ENCODE measurements at regions not wholly inside any gene's neighbourhood (a gene's known extent, or its start where the extent isn't known, plus 50 kb on each side); places are given as distances from the start of the nearest gene placed in this dataset.
"Not testable (repeated sequence)": the region's sequence is repeated elsewhere in the genome, so short reads cannot be mapped to it uniquely, and the experiment has no call there.

- no peak overlapping the region for H3K4me3 ChIP-seq (ENCODE audit: insufficient read depth, low read depth, low read length)
- WGBS, 2 experiments: no CpG with 5 or more reads among the region's 1 CpG
- H3K27ac ChIP-seq (ENCODE audit: insufficient read depth, low read depth, low read length, poor library complexity, severe bottlenecking): no peak overlapping the region
- H3K9me3 ChIP-seq (ENCODE audit: control insufficient read depth, low read length): no peaks in the 10 kb centered on the region
- H3K36me3 ChIP-seq (ENCODE audit: control insufficient read depth, insufficient read depth, low read length): no peaks in the 10 kb centered on the region
- H3K27me3 ChIP-seq (ENCODE audit: control insufficient read depth, insufficient read depth, low read length, poor library complexity, severe bottlenecking): no peaks in the 10 kb centered on the region
- no peaks in the 10 kb centered on the region for H3K4me1 ChIP-seq (ENCODE audit: control insufficient read depth, insufficient read depth, low read length)
These were observed 455.1 kb upstream of the HSF2 start for GRCh38 chr6:121944354-121944753.

- Histone ChIP-seq H3K36me3 (ENCODE audit: control insufficient read depth, insufficient read depth, low read length) (no peaks in the 10 kb centered on the region), H3K27ac (ENCODE audit: insufficient read depth, low read depth, low read length, poor library complexity, severe bottlenecking) (no peak overlapping the region), H3K27me3 (ENCODE audit: control insufficient read depth, insufficient read depth, low read length, poor library complexity, severe bottlenecking) (no peaks in the 10 kb centered on the region), H3K4me1 (ENCODE audit: control insufficient read depth, insufficient read depth, low read length) (no peaks in the 10 kb centered on the region), H3K9me3 (ENCODE audit: control insufficient read depth, low read length) (no peaks in the 10 kb centered on the region), H3K4me3 (ENCODE audit: insufficient read depth, low read depth, low read length) (no peak overlapping the region)
- WGBS, 2 experiments: 89 to 92% methylated on average over 4 of the region's 4 CpGs
These were observed 448.3 kb upstream of the HSF2 start for GRCh38 chr6:121951123-121951522.

DNA sequence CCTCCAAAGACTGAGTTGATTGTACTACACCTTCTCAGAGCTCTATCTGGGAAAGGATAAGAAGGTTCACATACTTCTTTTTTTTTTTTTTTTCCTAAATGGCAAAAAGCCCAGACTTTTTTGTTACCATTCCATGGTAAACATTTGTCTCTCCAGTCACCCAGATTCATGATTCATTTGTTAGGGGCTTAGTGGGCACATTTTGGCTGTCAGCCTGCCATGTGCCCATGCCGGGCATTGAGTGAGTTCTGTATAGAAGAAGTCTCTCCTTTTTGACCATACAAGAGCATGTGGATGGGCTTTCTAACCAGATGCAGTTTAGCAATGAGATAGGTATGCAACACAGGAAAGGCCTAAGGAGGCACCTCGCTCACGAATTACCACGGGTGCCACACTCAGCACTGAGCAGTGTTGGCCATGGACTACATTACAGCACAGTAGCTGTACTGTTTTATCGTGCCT, 447.5 kb upstream of the HSF2 start:
- Histone ChIP-seq H3K27me3 (ENCODE audit: control insufficient read depth, insufficient read depth, low read length, poor library complexity, severe bottlenecking) (no peaks in the 10 kb centered on the region), H3K9me3 (ENCODE audit: control insufficient read depth, low read length) (no peaks in the 10 kb centered on the region), H3K27ac (ENCODE audit: insufficient read depth, low read depth, low read length, poor library complexity, severe bottlenecking) (no peak overlapping the region), H3K4me1 (ENCODE audit: control insufficient read depth, insufficient read depth, low read length) (no peaks in the 10 kb centered on the region), H3K36me3 (ENCODE audit: control insufficient read depth, insufficient read depth, low read length) (no peaks in the 10 kb centered on the region), H3K4me3 (ENCODE audit: insufficient read depth, low read depth, low read length) (no peak overlapping the region)
- whole genome bisulfite sequencing, 2 experiments: 95 to 98% methylated on average over 5 of the region's 5 CpGs

DNA sequence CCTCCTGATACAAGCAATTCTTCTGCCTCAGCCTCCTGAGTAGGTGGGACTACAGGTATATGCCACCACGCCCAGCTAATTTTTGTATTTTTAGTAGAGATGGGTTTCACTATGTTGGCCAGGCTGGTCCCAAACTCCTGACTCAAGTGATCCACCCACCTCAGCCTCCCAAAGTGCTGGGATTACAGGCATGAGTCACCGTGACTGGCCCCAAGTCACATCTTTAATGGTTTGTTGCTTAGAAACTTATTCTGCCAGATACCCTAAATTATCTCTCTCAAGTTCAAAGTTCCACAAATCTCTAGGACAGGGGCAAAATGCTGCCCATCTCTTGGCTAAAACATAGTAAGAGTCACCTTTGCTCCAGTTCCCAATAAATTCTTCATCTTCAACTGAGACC, 444.1 kb upstream of the HSF2 start:
- not testable (repeated sequence) for H3K27ac ChIP-seq (ENCODE audit: insufficient read depth, low read depth, low read length, poor library complexity, severe bottlenecking); H3K27me3 ChIP-seq (ENCODE audit: control insufficient read depth, insufficient read depth, low read length, poor library complexity, severe bottlenecking); H3K36me3 ChIP-seq (ENCODE audit: control insufficient read depth, insufficient read depth, low read length); H3K4me3 ChIP-seq (ENCODE audit: insufficient read depth, low read depth, low read length); H3K4me1 ChIP-seq (ENCODE audit: control insufficient read depth, insufficient read depth, low read length); H3K9me3 ChIP-seq (ENCODE audit: control insufficient read depth, low read length)
- 83 to 100% methylated on average over 1 to 2 of the region's 2 CpGs for WGBS, 2 experiments

GRCh38 chr6:121956782-121957181, 442.7 kb upstream of the HSF2 start:
- 93 to 97% methylated on average over 2 of the region's 2 CpGs for WGBS, 2 experiments
- no peaks in the 10 kb centered on the region for H3K4me1 ChIP-seq (ENCODE audit: control insufficient read depth, insufficient read depth, low read length)
- no peak overlapping the region for H3K4me3 ChIP-seq (ENCODE audit: insufficient read depth, low read depth, low read length)
- H3K27me3 ChIP-seq (ENCODE audit: control insufficient read depth, insufficient read depth, low read length, poor library complexity, severe bottlenecking): no peaks in the 10 kb centered on the region
- no peaks in the 10 kb centered on the region for H3K36me3 ChIP-seq (ENCODE audit: control insufficient read depth, insufficient read depth, low read length)
- no peaks in the 10 kb centered on the region for H3K9me3 ChIP-seq (ENCODE audit: control insufficient read depth, low read length)
- no peak overlapping the region for H3K27ac ChIP-seq (ENCODE audit: insufficient read depth, low read depth, low read length, poor library complexity, severe bottlenecking)

GRCh38 chr6:121959501-121959900, 440.0 kb upstream of the HSF2 start:
- no peak overlapping the region for H3K4me3 ChIP-seq (ENCODE audit: insufficient read depth, low read depth, low read length)
- no peak overlapping the region for H3K27ac ChIP-seq (ENCODE audit: insufficient read depth, low read depth, low read length, poor library complexity, severe bottlenecking)
- no peaks in the 10 kb centered on the region for H3K9me3 ChIP-seq (ENCODE audit: control insufficient read depth, low read length)
- no peaks in the 10 kb centered on the region for H3K27me3 ChIP-seq (ENCODE audit: control insufficient read depth, insufficient read depth, low read length, poor library complexity, severe bottlenecking)
- no peaks in the 10 kb centered on the region for H3K36me3 ChIP-seq (ENCODE audit: control insufficient read depth, insufficient read depth, low read length)
- no peaks in the 10 kb centered on the region for H3K4me1 ChIP-seq (ENCODE audit: control insufficient read depth, insufficient read depth, low read length)
- WGBS, 2 experiments: 85 to 96% methylated on average over 5 of the region's 5 CpGs

GRCh38 chr6:121961619-121962125, 437.8 kb upstream of the HSF2 start:
- no peaks in the 10 kb centered on the region for H3K9me3 ChIP-seq (ENCODE audit: control insufficient read depth, low read length)
- H3K4me1 ChIP-seq (ENCODE audit: control insufficient read depth, insufficient read depth, low read length): no peaks in the 10 kb centered on the region
- H3K27me3 ChIP-seq (ENCODE audit: control insufficient read depth, insufficient read depth, low read length, poor library complexity, severe bottlenecking): no peaks in the 10 kb centered on the region
- H3K36me3 ChIP-seq (ENCODE audit: control insufficient read depth, insufficient read depth, low read length): no peaks in the 10 kb centered on the region
- H3K27ac ChIP-seq (ENCODE audit: insufficient read depth, low read depth, low read length, poor library complexity, severe bottlenecking): no peak overlapping the region
- H3K4me3 ChIP-seq (ENCODE audit: insufficient read depth, low read depth, low read length): no peak overlapping the region
- 89% methylated on average over 1 of the region's 1 CpG; no CpG with 5 or more reads in 1 of the 2 experiments for WGBS, 2 experiments

- Histone ChIP-seq H3K27me3 (ENCODE audit: control insufficient read depth, insufficient read depth, low read length, poor library complexity, severe bottlenecking) (no peaks in the 10 kb centered on the region), H3K27ac (ENCODE audit: insufficient read depth, low read depth, low read length, poor library complexity, severe bottlenecking) (no peak overlapping the region), H3K9me3 (ENCODE audit: control insufficient read depth, low read length) (no peaks in the 10 kb centered on the region), H3K36me3 (ENCODE audit: control insufficient read depth, insufficient read depth, low read length) (no peaks in the 10 kb centered on the region), H3K4me1 (ENCODE audit: control insufficient read depth, insufficient read depth, low read length) (no peaks in the 10 kb centered on the region), H3K4me3 (ENCODE audit: insufficient read depth, low read depth, low read length) (no peak overlapping the region)
- WGBS, 2 experiments: 97 to 100% methylated on average over 1 to 2 of the region's 2 CpGs
These were observed 435.6 kb upstream of the HSF2 start for GRCh38 chr6:121963826-121964225.

DNA sequence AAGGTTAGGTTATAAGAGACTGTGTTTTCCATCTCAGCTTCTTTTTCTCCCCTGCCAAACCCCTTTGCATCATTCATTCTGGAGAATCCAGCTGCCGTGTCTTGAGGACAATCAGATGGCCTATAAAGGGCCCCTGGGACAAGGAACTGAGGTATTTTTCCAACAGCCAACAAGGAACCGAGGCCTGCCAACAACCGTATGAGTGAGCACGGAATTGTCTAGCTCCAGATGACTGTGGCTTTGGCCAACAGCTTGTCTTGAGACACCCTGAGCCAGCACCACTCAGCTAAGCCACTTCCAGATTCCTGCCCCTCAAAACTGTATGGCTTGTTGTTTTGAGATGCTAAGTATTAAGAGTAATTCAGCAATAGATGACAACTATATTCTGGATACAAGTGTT, 433.7 kb upstream of the HSF2 start:
- Histone ChIP-seq H3K27ac (ENCODE audit: insufficient read depth, low read depth, low read length, poor library complexity, severe bottlenecking) (no peak overlapping the region), H3K4me1 (ENCODE audit: control insufficient read depth, insufficient read depth, low read length) (no peaks in the 10 kb centered on the region), H3K9me3 (ENCODE audit: control insufficient read depth, low read length) (no peaks in the 10 kb centered on the region), H3K4me3 (ENCODE audit: insufficient read depth, low read depth, low read length) (no peak overlapping the region), H3K36me3 (ENCODE audit: control insufficient read depth, insufficient read depth, low read length) (no peaks in the 10 kb centered on the region), H3K27me3 (ENCODE audit: control insufficient read depth, insufficient read depth, low read length, poor library complexity, severe bottlenecking) (no peaks in the 10 kb centered on the region)
- WGBS, 2 experiments: 92 to 95% methylated on average over 4 of the region's 4 CpGs

- no peaks in the 10 kb centered on the region for H3K27me3 ChIP-seq (ENCODE audit: control insufficient read depth, insufficient read depth, low read length, poor library complexity, severe bottlenecking)
- H3K36me3 ChIP-seq (ENCODE audit: control insufficient read depth, insufficient read depth, low read length): no peaks in the 10 kb centered on the region
- H3K4me3 ChIP-seq (ENCODE audit: insufficient read depth, low read depth, low read length): no peak overlapping the region
- H3K27ac ChIP-seq (ENCODE audit: insufficient read depth, low read depth, low read length, poor library complexity, severe bottlenecking): no peak overlapping the region
- no peaks in the 10 kb centered on the region for H3K9me3 ChIP-seq (ENCODE audit: control insufficient read depth, low read length)
- WGBS, 2 experiments: 97 to 100% methylated on average over 1 to 2 of the region's 2 CpGs
- H3K4me1 ChIP-seq (ENCODE audit: control insufficient read depth, insufficient read depth, low read length): no peaks in the 10 kb centered on the region
These were observed 431.8 kb upstream of the HSF2 start for GRCh38 chr6:121967631-121968030.

DNA sequence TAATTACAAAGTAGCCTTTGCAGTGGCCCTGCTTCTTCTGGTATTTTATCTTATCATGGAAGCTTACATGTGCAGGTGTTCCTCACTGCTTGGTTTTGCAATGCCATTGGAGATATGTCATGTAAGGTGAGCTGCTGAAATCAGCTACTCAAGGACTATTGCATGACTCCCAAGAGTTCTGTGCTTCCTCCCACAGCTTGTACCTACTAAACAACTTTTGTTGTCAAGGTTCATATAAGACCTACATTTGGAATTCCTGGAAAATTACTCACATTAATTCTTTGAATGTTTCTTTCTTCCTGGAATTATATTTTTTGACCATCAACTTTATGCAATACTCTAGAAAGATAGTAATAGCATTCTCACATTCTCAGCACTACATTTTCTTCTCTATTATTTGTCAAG, 427.5 kb upstream of the HSF2 start:
- H3K4me3 ChIP-seq (ENCODE audit: insufficient read depth, low read depth, low read length): no peak overlapping the region
- H3K27me3 ChIP-seq (ENCODE audit: control insufficient read depth, insufficient read depth, low read length, poor library complexity, severe bottlenecking): no peaks in the 10 kb centered on the region
- H3K36me3 ChIP-seq (ENCODE audit: control insufficient read depth, insufficient read depth, low read length): no peaks in the 10 kb centered on the region
- no peaks in the 10 kb centered on the region for H3K4me1 ChIP-seq (ENCODE audit: control insufficient read depth, insufficient read depth, low read length)
- H3K9me3 ChIP-seq (ENCODE audit: control insufficient read depth, low read length): no peaks in the 10 kb centered on the region
- H3K27ac ChIP-seq (ENCODE audit: insufficient read depth, low read depth, low read length, poor library complexity, severe bottlenecking): no peak overlapping the region
